VCaP (cell line): ENCODE measurements at regions not wholly inside any gene's neighbourhood (a gene's known extent, or its start where the extent isn't known, plus 50 kb on each side); places are given as distances from the start of the nearest gene placed in this dataset.

ENCODE experiments used
- H3K27ac ChIP-seq: fragments of 450-650 bp; 2 replicates; pipeline ENCODE4 v1.5.1; 2017
- TF ChIP-seq, protein P1 (sequence below): fragments of 450-650 bp; conservative IDR thresholded peaks from 2 replicates; pipeline ENCODE4 v1.5.1; 2017; ENCODE audit warnings: mild to moderate bottlenecking, moderate library complexity

DNA sequence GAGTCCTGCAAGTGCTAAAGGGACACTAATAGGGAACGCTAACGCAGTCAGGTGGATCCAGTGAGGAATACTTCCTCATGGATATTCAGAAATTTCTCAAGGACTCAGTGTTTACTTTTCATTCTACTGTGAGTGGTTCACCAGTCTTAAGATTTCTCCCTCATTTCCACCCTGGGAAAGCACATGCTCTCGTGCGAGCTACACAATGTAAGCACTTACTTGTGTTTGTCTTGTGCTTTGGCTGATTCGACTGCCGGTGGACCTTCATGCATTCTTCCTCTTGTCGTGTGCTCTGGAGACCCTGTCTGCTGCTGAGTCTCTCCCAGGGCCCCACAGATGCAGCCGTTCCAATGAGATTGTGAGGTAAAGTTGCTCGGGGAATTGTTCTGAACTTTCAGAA, 180.1 kb downstream of the NUFIP1 start:
- TF ChIP-seq, protein P1, sequence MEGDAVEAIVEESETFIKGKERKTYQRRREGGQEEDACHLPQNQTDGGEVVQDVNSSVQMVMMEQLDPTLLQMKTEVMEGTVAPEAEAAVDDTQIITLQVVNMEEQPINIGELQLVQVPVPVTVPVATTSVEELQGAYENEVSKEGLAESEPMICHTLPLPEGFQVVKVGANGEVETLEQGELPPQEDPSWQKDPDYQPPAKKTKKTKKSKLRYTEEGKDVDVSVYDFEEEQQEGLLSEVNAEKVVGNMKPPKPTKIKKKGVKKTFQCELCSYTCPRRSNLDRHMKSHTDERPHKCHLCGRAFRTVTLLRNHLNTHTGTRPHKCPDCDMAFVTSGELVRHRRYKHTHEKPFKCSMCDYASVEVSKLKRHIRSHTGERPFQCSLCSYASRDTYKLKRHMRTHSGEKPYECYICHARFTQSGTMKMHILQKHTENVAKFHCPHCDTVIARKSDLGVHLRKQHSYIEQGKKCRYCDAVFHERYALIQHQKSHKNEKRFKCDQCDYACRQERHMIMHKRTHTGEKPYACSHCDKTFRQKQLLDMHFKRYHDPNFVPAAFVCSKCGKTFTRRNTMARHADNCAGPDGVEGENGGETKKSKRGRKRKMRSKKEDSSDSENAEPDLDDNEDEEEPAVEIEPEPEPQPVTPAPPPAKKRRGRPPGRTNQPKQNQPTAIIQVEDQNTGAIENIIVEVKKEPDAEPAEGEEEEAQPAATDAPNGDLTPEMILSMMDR = no peak
- H3K27ac ChIP-seq = peak overlapping the region; percentile 46; the same call in 1 of the 2 replicates

DNA sequence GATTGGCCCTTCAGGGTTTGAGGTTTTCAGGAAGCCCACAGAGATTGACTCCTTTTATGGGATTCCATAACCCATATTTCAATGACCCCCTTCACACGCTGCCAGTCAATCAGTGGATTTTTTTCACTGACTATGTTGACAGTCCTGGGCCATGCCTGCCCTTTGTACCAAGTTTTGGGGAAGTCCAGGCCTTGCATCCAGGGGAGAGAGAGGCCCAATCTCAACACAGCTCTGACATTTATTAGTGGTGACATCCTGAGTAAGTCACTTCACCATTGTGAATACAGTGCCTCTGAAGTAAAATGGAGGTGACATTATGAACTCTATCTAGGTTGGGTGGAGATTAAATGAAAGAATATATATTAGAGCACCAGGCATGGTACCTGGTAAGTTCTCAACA, 181.1 kb downstream of the NUFIP1 start:
- no peak overlapping the region for H3K27ac ChIP-seq
- TF ChIP-seq, protein P1 = no peak

DNA sequence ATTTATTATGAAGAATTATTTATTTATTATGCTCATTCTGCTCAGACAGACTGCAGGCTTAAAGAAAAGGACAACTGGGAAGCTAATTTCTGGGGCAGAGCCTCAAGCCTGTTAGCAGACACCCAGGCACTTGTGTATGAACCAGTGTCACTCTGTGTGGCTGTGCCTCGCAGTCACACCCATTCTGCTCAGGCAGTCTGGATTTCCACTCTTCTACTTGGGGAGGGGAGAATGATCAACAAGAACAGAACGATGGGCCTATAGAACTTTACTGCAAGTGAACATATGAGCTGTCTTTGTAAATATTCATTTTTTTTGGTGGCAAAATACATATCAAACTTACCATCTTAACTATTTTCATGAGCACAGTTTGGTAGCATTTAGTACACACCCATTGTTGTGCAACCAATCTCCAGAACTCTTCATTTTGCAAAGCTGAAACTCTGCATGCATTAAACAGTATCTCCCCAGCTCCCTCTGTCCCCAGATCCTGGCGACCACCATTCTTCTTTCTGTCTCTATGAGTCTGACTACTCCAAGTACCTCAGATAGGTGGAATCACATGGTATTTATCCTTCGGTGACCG, 181.7 kb downstream of the NUFIP1 start:
- TF ChIP-seq, protein P1 = no peak
- H3K27ac ChIP-seq = no peak overlapping the region

DNA sequence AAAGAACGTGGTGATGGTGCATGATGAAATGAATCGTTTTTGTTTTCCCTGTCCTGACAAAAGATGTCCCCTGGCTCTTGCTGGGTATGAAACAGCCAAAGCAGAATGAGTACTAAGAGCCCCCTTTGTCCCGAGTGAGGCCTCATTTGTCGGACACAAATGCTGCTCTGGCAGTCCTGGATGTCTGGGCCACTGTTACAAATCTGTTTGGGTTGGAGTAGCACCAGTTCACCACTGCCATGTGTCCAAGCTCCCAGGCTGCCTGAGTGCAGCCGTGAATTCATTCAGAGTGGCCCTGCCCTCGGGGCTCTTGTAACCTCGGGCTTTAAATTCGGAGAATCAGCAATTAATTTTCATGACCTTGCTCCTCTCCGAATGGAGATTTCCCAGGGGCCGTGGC, 182.4 kb downstream of the NUFIP1 start:
- TF ChIP-seq, protein P1 = no peak
- no peak overlapping the region for H3K27ac ChIP-seq

DNA sequence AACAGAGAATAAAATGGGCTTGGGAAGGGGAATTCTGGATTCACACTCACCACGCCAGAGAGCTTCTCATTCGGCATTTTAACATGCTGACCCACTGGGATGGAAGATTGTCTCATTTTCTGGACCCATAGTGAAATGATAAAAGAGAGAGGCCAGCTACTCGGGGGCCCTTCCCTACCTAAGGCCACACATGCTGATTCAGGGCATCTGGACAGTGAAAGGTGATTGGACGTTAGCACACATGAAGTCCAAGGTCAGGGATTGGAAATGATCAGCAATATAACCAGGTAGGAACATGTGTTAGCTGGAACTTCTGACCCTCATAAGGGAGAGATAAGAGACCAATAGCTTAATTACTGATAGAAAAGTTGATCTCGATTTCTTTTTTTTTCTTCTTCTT, 183.7 kb downstream of the NUFIP1 start:
- TF ChIP-seq, protein P1 = no peak
- no peak overlapping the region for H3K27ac ChIP-seq

DNA sequence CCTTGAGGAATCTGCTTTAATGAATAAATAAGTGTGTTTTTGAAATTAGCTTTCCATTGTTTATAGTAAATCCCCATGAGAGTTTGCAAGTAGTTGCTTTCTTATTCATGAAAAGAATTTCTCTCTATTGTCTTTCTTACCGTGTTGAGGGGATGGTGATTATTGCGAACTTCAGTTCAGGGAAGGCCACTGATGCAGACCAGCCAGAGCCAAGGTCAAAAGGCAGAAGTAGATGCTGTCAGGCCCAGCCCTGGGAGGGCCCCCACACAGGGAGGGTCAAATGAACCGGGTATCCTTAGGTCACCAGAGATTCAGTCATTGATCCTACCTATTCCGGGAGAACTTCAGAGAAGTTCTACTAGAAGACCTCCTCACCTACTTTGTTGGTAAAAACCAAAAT, 185.9 kb downstream of the NUFIP1 start:
- TF ChIP-seq, protein P1 = no peak
- no peak overlapping the region for H3K27ac ChIP-seq

DNA sequence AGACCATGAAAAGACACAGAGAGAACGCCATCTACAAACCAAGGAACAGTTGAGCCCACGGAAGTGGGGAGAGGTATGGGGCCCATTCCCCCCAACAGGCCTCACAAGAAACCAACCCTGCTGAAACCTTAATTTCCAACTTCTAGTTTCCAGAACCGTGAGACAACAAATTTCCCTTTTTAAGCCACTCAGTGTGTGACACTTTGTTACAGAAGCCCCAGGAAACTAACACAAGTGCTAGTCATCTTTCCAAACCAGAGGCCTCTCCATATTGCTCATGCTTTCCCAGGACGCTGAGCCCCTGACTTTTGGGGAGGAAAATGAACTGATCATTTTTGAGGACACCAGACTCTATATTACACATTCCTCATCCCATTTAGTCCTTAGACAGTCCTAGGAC, 186.8 kb downstream of the NUFIP1 start:
- TF ChIP-seq, protein P1 = no peak
- no peak overlapping the region for H3K27ac ChIP-seq
